ENCODE measurements at regions not wholly inside any gene's neighbourhood (a gene's known extent, or its start where the extent isn't known, plus 50 kb on each side); places are given as distances from the start of the nearest gene placed in this dataset.

DNA sequence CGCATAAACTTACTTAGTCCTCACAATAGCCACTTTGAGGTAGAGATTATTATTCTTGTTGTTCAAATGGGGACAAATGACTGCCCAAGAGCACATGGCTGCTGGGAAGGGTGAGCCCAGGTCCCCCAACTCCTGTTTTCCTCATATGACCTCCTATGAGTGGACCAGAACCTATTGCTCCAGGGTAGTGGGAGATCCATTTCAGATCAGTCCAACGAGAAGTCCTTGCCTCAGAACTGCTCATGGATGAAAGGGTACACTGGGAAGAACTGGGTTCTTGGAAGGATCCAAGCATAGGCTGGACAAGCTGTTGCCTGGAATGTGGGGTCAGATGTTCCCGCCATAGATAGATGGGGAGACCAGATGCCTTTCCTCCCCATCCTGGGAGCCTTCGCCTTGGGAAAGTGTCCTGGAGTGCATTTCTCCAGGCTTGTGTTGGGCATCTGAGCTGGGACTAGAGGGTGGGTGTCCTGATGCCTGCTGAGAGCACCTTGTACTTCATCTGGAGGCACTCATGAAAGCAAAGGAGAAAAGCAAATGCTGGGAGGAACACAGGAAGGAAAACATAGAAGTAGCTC lies 146.3 kb upstream of the B3GAT1 start:
- no peak for DNase-seq (ENCODE audit: low read depth)
- TF ChIP-seq, protein P1, sequence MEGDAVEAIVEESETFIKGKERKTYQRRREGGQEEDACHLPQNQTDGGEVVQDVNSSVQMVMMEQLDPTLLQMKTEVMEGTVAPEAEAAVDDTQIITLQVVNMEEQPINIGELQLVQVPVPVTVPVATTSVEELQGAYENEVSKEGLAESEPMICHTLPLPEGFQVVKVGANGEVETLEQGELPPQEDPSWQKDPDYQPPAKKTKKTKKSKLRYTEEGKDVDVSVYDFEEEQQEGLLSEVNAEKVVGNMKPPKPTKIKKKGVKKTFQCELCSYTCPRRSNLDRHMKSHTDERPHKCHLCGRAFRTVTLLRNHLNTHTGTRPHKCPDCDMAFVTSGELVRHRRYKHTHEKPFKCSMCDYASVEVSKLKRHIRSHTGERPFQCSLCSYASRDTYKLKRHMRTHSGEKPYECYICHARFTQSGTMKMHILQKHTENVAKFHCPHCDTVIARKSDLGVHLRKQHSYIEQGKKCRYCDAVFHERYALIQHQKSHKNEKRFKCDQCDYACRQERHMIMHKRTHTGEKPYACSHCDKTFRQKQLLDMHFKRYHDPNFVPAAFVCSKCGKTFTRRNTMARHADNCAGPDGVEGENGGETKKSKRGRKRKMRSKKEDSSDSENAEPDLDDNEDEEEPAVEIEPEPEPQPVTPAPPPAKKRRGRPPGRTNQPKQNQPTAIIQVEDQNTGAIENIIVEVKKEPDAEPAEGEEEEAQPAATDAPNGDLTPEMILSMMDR (conservative IDR thresholded peaks at IDR 0.05; ENCODE audit: low read depth, low read length), result no peak
- H3K4me3 ChIP-seq (ENCODE audit: low read length), result no peak overlapping the region

DNA sequence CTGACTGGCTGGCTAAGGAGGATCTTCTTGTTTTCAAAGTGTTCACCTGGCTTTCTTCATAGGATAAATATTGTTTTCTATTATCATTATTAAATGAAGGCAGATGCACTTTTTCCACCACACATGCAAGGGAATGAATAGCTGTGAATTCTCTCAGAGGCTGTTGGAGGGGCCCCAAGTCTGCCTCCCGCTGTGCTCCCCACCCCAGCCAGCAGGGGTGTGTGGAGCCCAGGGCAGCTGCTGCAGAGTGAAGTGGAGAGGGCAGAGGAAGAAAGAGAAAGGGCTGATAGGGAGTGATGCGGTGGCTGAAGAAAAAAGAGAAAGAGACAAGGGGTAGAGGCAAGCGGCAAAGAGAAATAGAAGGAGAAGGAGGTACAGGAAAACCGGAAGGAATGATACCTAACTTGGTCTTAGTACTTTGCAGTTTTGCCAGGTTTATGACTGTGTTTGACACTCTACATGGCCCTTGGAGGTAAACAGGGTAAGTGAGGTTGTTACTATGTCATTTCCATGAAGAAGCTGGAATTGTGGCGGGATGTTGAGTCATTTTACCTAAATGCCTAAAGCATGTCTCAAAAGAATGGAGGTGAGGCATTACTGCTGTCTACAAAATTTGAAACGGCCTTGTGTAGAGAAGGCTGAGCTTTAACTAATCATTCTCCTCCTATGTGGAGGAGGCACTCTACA lies 145.7 kb upstream of the B3GAT1 start:
- DNase-seq (ENCODE audit: low read depth), result no peak
- no peak overlapping the region for H3K4me3 ChIP-seq (ENCODE audit: low read length)
- TF ChIP-seq, protein P1 (conservative IDR thresholded peaks at IDR 0.05; ENCODE audit: low read depth, low read length), result no peak

DNA sequence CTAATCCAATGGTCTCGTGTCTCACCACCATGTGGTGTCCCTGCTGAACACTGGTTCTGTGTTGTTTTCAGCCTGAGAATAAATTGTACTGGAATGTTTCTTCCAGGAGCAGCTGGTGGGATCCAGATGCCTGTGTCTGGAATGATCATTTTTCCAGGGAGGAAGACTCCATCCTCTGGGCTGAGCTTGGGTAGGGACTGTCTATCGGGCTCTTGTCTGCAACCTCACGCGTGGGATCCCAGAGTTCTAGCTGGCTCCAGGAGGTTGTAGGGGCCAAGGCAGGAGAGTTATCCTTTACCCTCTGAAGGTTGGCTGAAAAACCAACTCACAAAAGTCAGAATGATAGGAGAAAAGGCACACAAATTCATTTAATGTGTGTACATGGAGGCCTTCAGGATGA lies 144.1 kb upstream of the B3GAT1 start:
- no peak overlapping the region for H3K4me3 ChIP-seq (ENCODE audit: low read length)
- TF ChIP-seq, protein P1 (conservative IDR thresholded peaks at IDR 0.05; ENCODE audit: low read depth, low read length), result no peak
- no peak for DNase-seq (ENCODE audit: low read depth)

DNA sequence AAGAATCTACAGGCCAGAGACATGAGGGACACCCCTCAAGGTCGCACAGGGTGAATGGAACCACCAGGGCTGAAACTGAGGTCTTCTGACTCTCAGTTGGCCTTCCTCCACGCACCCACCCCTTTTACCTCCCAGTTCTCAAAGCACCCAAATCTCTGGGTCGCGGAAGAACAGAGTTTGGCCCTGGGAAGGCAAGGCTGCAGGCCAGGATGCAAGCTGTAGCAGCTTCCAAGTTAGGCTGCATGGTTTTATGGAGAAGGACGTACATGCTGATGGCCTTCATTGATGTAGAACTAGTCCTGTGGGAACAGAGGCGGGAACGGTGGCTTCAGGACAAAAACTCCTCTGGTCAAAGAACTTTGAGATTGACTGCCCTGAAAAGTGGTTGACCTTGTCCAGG lies 143.5 kb upstream of the B3GAT1 start:
- DNase-seq (ENCODE audit: low read depth), result no peak
- TF ChIP-seq, protein P1 (conservative IDR thresholded peaks at IDR 0.05; ENCODE audit: low read depth, low read length), result no peak
- H3K4me3 ChIP-seq (ENCODE audit: low read length), result no peak overlapping the region

DNA sequence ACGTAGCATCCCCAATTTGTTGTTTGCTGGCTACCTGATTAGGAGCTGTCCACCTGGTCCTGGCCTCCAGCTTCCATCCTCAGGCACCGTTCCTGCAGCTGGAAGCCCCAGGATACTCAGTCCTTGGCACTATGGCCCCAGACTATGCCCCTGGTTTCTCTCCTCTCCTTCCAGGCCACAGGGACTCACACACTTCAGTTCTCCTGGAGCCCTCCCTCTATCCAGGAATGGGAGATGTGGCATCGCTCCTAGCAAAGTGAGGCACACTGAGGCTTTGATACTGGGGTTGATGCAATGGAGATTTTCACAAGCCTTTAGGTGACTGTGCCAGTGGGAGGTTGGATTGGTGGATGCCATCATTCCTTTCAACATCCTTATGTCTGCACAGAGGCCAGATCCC lies 142.8 kb upstream of the B3GAT1 start:
- TF ChIP-seq, protein P1 (conservative IDR thresholded peaks at IDR 0.05; ENCODE audit: low read depth, low read length), result no peak
- no peak for DNase-seq (ENCODE audit: low read depth)
- no peak overlapping the region for H3K4me3 ChIP-seq (ENCODE audit: low read length)

DNA sequence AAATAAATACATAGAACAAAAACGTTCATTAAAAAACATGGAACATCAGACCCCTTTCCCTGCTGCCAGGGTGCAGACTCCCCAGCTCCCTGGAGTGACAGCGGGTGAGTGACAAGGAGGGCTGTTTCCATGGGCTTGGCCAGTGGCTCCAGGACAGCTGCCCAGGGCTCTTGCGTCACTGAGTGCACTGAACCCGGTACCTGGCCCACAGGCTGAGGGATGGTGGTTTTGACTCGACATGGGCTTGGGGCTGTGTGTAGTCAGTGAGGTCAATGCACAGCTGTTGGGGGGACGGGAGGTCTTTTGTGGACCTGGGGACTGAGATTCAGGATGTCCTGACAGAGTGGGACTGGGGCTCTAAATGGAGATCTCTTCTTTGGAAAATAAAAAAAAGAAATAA lies 142.1 kb upstream of the B3GAT1 start:
- TF ChIP-seq, protein P1 (conservative IDR thresholded peaks at IDR 0.05; ENCODE audit: low read depth, low read length), result no peak
- DNase-seq (ENCODE audit: low read depth), result no peak
- no peak overlapping the region for H3K4me3 ChIP-seq (ENCODE audit: low read length)

DNA sequence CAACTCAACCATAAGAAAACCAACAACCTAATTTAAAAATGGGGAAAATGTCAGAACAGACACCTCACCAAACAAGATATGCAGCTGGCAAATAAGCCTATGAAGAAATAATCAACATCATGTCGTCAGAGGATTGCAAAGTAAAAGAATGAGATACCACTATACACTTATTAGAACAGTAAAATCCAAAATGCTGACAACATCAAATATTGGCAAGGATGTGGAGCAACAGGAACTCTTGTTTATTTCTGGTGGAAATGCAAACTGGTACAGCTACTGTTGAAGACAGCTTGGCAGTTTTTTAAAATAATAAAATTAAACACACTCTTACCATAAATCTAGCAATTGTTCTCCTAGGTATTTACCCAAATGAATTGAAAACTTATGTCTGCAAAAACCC lies 140.7 kb upstream of the B3GAT1 start:
- TF ChIP-seq, protein P1 (conservative IDR thresholded peaks at IDR 0.05; ENCODE audit: low read depth, low read length), result no peak
- H3K4me3 ChIP-seq (ENCODE audit: low read length), result no peak overlapping the region
- no peak for DNase-seq (ENCODE audit: low read depth)
